Osteoblast (primary cell): ENCODE measurements at regions not wholly inside any gene's neighbourhood (a gene's known extent, or its start where the extent isn't known, plus 50 kb on each side); places are given as distances from the start of the nearest gene placed in this dataset.

Experiments
- DNase-seq: peaks from one replicate; pipeline ENCODE4 v3.0.0; 2011; ENCODE audit warnings: low spot score, mixed read lengths; ENCODE audit not compliant: insufficient read length; ENCODE audit errors: missing footprints
- H2AFZ ChIP-seq: 2 replicates; pipeline ENCODE4 v1.6.0; 2011; ENCODE audit warnings: mild to moderate bottlenecking, low read length
- H3K27ac ChIP-seq: 2 replicates; pipeline ENCODE4 v1.5.1; 2011; ENCODE audit warnings: mild to moderate bottlenecking, low read depth, low read length, moderate library complexity
- H3K27me3 ChIP-seq: 2 replicates; pipeline ENCODE4 v1.6.0; 2012; ENCODE audit warnings: mild to moderate bottlenecking, control low read depth, inconsistent platforms, low read length, moderate library complexity; ENCODE audit not compliant: insufficient read depth
- H3K36me3 ChIP-seq: 2 replicates; pipeline ENCODE4 v1.5.1; 2011; ENCODE audit warnings: mild to moderate bottlenecking, low read length, control low read depth, moderate library complexity; ENCODE audit not compliant: insufficient read depth
- H3K4me1 ChIP-seq: 2 replicates; pipeline ENCODE4 v1.5.1; 2011; ENCODE audit warnings: mild to moderate bottlenecking, low read length, control low read depth, moderate library complexity; ENCODE audit not compliant: insufficient read depth
- H3K4me2 ChIP-seq: 2 replicates; pipeline ENCODE4 v1.6.0; 2011; ENCODE audit warnings: mild to moderate bottlenecking, low read length; ENCODE audit not compliant: insufficient read depth
- H3K4me3 ChIP-seq: fragments of 200-600 bp; sonication (generic); 3 replicates; pipeline ENCODE4 v1.5.1; 2012; ENCODE audit warnings: mild to moderate bottlenecking, low read length, inconsistent platforms; ENCODE audit not compliant: insufficient read depth
- H3K79me2 ChIP-seq: 2 replicates; pipeline ENCODE4 v1.6.0; 2012; ENCODE audit warnings: mild to moderate bottlenecking, low read length, control low read depth, inconsistent platforms; ENCODE audit not compliant: insufficient read depth
- H3K9me3 ChIP-seq: 2 replicates; pipeline ENCODE4 v1.5.1; 2011; ENCODE audit warnings: low read depth, low read length, control low read depth
- H4K20me1 ChIP-seq: 2 replicates; pipeline ENCODE4 v1.6.0; 2012; ENCODE audit warnings: mild to moderate bottlenecking, low read length, control low read depth; ENCODE audit not compliant: insufficient read depth
- CTCF ChIP-seq: IDR thresholded peaks from 2 replicates; pipeline ENCODE4 v1.5.1; 2011; ENCODE audit warnings: mild to moderate bottlenecking, low read depth, low read length, moderate library complexity; ENCODE audit errors: extremely low read depth

- H3K4me1 ChIP-seq, result no peaks in the 10 kb centered on the region
- no peak overlapping the region for H3K27ac ChIP-seq
- no peak overlapping the region for H3K4me3 ChIP-seq
- no peak for DNase-seq
- H4K20me1 ChIP-seq, result no peaks in the 10 kb centered on the region
- no peaks in the 10 kb centered on the region for H3K27me3 ChIP-seq
- H3K36me3 ChIP-seq, result no peaks in the 10 kb centered on the region
- no peak overlapping the region for H2AFZ ChIP-seq
- H3K79me2 ChIP-seq, result no peaks in the 10 kb centered on the region
- H3K9me3 ChIP-seq, result no peaks in the 10 kb centered on the region
- no peak overlapping the region for H3K4me2 ChIP-seq
- no peak for TF ChIP-seq CTCF
Measured at GRCh38 chr14:84535976-84536375, 994.0 kb upstream of the FLRT2 start.

GRCh38 chr14:84541018-84541417 lies 988.9 kb upstream of the FLRT2 start:
- Histone ChIP-seq H2AFZ (no peak overlapping the region), H4K20me1 (no peaks in the 10 kb centered on the region), H3K4me3 (no peak overlapping the region), H3K4me2 (no peak overlapping the region), H3K36me3 (no peaks in the 10 kb centered on the region), H3K9me3 (no peaks in the 10 kb centered on the region), H3K4me1 (no peaks in the 10 kb centered on the region), H3K27me3 (no peaks in the 10 kb centered on the region), H3K79me2 (no peaks in the 10 kb centered on the region), H3K27ac (no peak overlapping the region)
- TF ChIP-seq CTCF, result no peak
- no peak for DNase-seq

GRCh38 chr14:84543859-84544258 lies 986.1 kb upstream of the FLRT2 start:
- no peak for TF ChIP-seq CTCF
- H3K4me2 ChIP-seq, result no peak overlapping the region
- H3K27me3 ChIP-seq, result no peaks in the 10 kb centered on the region

GRCh38 chr14:84544486-84545131 lies 985.3 kb upstream of the FLRT2 start:
- Histone ChIP-seq H3K27me3 (no peaks in the 10 kb centered on the region), H4K20me1 (no peaks in the 10 kb centered on the region), H3K79me2 (no peaks in the 10 kb centered on the region), H3K4me1 (no peaks in the 10 kb centered on the region), H3K27ac (no peak overlapping the region), H3K9me3 (no peaks in the 10 kb centered on the region), H3K4me2 (no peak overlapping the region), H3K36me3 (no peaks in the 10 kb centered on the region), H3K4me3 (no peak overlapping the region), H2AFZ (no peak overlapping the region)
- no peak for DNase-seq
- TF ChIP-seq CTCF, result no peak

More at GRCh38 chr14:84543859-84544258, 986.1 kb upstream of the FLRT2 start:
- Histone ChIP-seq H3K4me3 (no peak overlapping the region), H3K4me1 (no peaks in the 10 kb centered on the region), H3K27ac (no peak overlapping the region), H3K79me2 (no peaks in the 10 kb centered on the region), H2AFZ (no peak overlapping the region), H3K36me3 (no peaks in the 10 kb centered on the region), H3K9me3 (no peaks in the 10 kb centered on the region), H4K20me1 (no peaks in the 10 kb centered on the region)
- no peak for DNase-seq
